SJCRH30 (cell line): ENCODE measurements at regions not wholly inside any gene's neighbourhood (a gene's known extent, or its start where the extent isn't known, plus 50 kb on each side); places are given as distances from the start of the nearest gene placed in this dataset.
A peak's percentile ranks its signal among the peaks of the same experiment; 100 is the strongest.

ENCODE experiments used
- DNase-seq, 2 experiments: peaks; one replicate each; pipeline ENCODE4 v3.0.0-alpha.2; 2015 to 2020
- H3K27ac ChIP-seq: fragments of 250-450 bp; sonication (Bioruptor Pico); 2 replicates; pipeline ENCODE4 v1.5.1; 2020; ENCODE audit warnings: mild to moderate bottlenecking, moderate library complexity
- H3K27me3 ChIP-seq: fragments of 250-450 bp; sonication (Bioruptor Pico); 2 replicates; pipeline ENCODE4 v1.5.1; 2020; ENCODE audit warnings: mild to moderate bottlenecking, moderate library complexity
- H3K36me3 ChIP-seq: fragments of 250-450 bp; sonication (Bioruptor Pico); 2 replicates; pipeline ENCODE4 v1.5.1; 2020; ENCODE audit warnings: mild to moderate bottlenecking, moderate library complexity
- H3K4me1 ChIP-seq: fragments of 250-450 bp; sonication (Bioruptor Pico); 2 replicates; pipeline ENCODE4 v1.5.1; 2020; ENCODE audit warnings: mild to moderate bottlenecking, moderate library complexity
- H3K4me3 ChIP-seq: fragments of 250-450 bp; sonication (Bioruptor Pico); 2 replicates; pipeline ENCODE4 v1.5.1; 2020; ENCODE audit warnings: mild to moderate bottlenecking, moderate library complexity
- H3K9me3 ChIP-seq: fragments of 250-450 bp; sonication (Bioruptor Pico); replicated peaks from 2 replicates; pipeline ENCODE4 v1.5.1; 2020; ENCODE audit warnings: mild to moderate bottlenecking, moderate library complexity

DNA sequence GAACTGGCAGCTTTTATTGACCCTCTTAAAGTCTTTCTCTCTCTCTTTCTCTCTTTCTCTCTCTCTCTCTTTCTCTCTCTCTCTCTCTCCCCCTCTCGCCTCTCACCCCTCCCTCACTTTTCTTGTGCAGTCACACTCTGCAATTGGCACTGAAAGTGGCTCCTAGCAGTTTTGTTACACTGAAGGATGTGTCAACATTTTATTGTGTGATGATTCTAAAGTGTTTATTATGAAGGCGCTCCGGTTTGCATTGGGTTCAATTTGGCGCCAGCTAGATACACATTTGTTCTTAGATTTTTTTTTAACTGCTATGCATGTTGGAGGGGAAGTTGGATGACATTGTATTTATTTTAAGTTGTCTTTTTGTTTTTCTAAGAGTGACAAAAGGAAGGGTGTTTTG is 64.0 kb upstream of the CHRM3 start:
- no peak for DNase-seq
- Histone ChIP-seq H3K9me3 (no peaks in the 10 kb centered on the region), H3K27ac (no peak overlapping the region), H3K36me3 (no peaks in the 10 kb centered on the region), H3K4me3 (no peak overlapping the region), H3K27me3 (no peaks in the 10 kb centered on the region), H3K4me1 (no peaks in the 10 kb centered on the region)

DNA sequence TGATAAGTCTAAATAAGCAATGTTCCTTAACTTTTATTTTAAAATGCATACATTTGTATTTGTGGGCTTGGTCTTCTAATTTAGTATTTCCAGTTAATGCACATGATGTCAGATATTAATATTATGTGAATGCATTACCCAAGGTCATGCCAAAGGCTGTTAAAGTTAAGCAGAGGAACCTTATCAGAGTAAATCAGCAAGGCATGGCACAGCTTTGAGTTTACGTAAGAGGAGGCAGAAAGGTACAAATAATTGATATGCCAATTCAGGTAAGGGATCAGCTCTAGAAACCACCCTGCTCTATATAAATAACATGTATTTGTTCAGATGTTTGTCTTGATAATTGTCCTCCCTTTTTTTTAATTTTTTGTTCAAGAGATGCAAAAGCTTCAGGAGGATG is 64.5 kb upstream of the CHRM3 start:
- Histone ChIP-seq H3K36me3 (no peaks in the 10 kb centered on the region), H3K4me1 (no peaks in the 10 kb centered on the region), H3K9me3 (no peaks in the 10 kb centered on the region), H3K27me3 (no peaks in the 10 kb centered on the region), H3K4me3 (no peak overlapping the region), H3K27ac (no peak overlapping the region)
- DNase-seq, result no peak

DNA sequence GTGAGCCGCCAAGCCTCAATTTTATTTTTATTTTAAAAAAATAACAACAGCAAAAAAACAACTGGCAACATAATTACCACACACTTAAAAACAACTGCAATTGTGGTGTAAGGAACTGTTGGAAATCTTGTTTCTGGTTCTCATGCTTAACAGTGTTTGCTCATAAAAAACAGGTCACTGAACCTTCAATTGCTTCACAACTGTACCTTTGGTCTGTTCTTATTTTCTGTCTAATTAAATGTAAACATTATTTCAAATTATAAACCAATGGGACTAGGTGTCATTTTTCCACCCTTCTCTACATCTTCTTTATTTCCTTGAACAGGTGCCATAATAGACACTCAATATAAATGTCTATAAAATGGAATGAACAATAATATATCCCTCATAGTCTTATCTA is 68.4 kb upstream of the CHRM3 start:
- no peaks in the 10 kb centered on the region for H3K27me3 ChIP-seq
- no peaks in the 10 kb centered on the region for H3K4me1 ChIP-seq
- H3K9me3 ChIP-seq, result no peaks in the 10 kb centered on the region
- DNase-seq, result no peak
- no peak overlapping the region for H3K4me3 ChIP-seq
- H3K36me3 ChIP-seq, result no peaks in the 10 kb centered on the region
- H3K27ac ChIP-seq, result no peak overlapping the region

DNA sequence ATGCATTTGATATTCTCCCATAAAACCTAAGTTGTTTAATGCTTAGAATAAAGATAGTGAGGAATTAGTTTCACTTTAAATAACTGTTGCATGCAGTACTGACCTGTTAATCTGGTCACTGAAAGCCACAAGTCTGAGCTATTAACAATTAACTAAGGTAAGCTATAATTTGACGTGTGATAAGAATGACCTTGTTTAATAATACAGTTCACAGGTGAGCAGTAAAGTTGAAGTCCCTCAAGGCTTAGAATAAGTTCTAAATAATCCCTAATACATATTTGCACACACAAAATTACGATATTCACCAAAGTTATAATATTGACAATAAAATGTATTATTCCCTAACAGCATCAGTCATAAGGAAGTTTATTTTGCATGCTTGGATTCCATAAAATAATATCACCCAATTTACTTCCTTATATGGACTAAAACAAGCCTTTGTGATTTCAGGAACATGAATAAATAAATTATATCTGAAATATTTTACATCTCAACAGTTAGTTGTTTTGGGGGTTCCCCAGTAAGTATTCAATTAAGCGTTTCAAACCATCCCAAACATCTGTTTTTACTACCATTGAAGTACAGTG is 70.6 kb upstream of the CHRM3 start:
- no peaks in the 10 kb centered on the region for H3K9me3 ChIP-seq
- no peaks in the 10 kb centered on the region for H3K4me1 ChIP-seq
- H3K27ac ChIP-seq, result no peak overlapping the region
- no peaks in the 10 kb centered on the region for H3K27me3 ChIP-seq
- no peak for DNase-seq
- no peak overlapping the region for H3K4me3 ChIP-seq
- H3K36me3 ChIP-seq, result no peaks in the 10 kb centered on the region

DNA sequence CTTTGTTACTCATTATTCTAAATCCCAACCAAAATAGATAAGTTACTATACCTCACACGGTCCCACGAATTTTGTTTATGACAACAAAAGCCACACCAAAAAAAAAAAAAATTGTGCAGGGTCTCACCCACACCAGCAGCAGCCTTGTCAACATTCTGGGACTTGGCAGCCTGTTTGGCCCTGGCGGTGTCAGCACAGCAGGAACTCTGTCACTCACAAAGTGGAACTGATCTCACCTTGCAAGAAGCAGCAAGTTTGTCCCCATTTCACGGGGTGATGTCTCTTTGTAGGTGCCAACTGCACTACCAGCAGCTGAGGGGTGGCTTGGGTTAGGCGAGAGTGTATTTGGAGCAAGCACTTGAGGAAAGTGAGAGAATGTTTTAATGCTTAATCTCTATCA is 75.0 kb upstream of the CHRM3 start:
- Histone ChIP-seq H3K4me1 (no peaks in the 10 kb centered on the region), H3K4me3 (no peak overlapping the region), H3K36me3 (no peaks in the 10 kb centered on the region), H3K27me3 (no peaks in the 10 kb centered on the region), H3K9me3 (no peaks in the 10 kb centered on the region), H3K27ac (no peak overlapping the region)
- DNase-seq, result no peak

DNA sequence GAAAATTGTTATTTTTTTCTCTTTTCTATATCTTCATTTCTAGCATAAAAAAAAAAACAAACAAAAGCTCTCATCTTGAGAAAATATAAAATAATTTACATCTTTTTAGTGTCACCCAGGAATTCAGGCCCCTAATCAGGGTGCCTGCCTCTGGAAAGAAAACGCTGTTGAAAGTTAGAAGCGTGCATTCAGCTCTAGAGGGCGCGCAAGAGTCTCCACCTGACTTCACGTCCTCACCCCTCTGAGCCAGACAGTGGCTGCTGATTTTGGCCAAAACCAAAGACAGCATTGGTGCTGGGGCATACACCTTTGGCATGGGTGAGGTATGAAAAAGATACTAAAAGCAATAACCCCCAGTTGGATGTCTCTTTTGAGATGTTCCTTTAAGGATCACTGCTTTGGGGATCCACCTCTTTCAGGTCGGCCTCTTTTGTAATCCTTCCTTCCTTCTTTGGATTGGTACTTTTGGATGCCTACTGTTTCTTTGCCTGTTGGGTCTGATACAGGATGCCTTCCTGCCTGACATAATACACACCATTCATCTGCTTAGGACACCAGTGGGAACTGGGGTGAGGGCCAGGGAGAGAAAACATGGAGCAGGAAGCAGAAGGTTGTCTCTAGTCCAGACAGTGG is 77.6 kb upstream of the CHRM3 start:
- Histone ChIP-seq H3K27me3 (no peaks in the 10 kb centered on the region), H3K4me3 (no peak overlapping the region), H3K4me1 (no peaks in the 10 kb centered on the region), H3K36me3 (no peaks in the 10 kb centered on the region), H3K27ac (no peak overlapping the region), H3K9me3 (no peaks in the 10 kb centered on the region)
- peak; percentile 3 to 25 for DNase-seq

DNA sequence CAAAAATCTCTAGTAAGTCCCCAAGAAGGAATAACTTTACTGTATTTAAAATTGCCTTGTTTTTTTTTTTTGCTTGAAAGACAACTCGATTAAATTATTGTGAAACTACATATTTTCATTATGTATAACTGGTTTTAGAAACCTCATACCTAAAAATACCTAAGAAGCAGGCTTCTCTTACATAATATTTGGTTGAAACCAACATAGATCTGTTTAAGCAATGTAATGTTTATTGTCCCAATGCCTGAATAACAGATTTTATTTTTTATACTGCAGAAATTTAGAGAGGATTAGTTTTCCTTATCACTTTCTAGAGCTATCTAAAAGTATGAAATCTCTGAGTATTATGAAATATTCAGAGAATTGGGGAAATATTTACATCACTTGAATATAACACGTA is 78.5 kb upstream of the CHRM3 start:
- H3K4me1 ChIP-seq, result no peaks in the 10 kb centered on the region
- H3K36me3 ChIP-seq, result no peaks in the 10 kb centered on the region
- H3K27me3 ChIP-seq, result no peaks in the 10 kb centered on the region
- no peak for DNase-seq
- H3K27ac ChIP-seq, result no peak overlapping the region
- no peak overlapping the region for H3K4me3 ChIP-seq
- H3K9me3 ChIP-seq, result no peaks in the 10 kb centered on the region

DNA sequence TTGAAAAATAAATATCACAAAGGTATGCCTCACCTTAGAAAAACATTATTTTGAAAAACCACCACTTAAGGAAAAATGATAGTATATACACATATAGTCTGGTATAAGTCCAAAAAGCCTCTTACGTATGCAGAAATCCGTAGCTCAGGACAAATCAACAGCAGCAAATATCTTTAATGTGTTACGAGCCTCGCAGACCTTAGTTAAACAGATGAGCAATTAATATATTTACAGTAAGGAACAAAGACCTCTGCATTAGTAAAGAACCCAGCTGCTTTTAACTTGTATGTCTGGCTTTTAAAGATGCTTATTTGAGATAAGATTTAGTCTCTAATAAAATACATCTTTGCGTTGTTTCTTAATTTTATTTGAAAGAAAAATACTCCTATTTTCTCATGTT is 79.9 kb upstream of the CHRM3 start:
- DNase-seq, result no peak
- no peak overlapping the region for H3K27ac ChIP-seq
- no peak overlapping the region for H3K4me3 ChIP-seq
- no peaks in the 10 kb centered on the region for H3K4me1 ChIP-seq
- no peaks in the 10 kb centered on the region for H3K27me3 ChIP-seq
- H3K9me3 ChIP-seq, result no peaks in the 10 kb centered on the region
- H3K36me3 ChIP-seq, result no peaks in the 10 kb centered on the region

DNA sequence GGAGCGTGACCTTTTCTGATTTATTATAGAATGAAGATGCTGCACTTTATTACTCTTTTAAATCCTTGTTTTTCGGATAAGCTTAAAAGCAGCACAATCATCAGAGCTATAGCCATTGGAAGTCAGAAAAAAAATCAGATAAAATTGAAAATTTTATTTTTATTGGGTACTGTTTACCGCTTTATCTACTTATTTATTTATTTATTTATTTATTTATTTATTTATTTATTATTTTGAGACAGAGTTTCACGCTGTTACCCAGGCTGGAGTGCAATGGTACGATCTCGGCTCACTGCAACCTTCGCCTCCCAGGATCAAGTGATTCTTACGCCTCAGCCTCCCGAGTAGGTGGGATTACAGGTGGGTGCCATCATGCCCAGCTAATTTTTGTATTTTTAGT is 83.1 kb upstream of the CHRM3 start:
- no peaks in the 10 kb centered on the region for H3K27me3 ChIP-seq
- H3K9me3 ChIP-seq, result no peaks in the 10 kb centered on the region
- no peak overlapping the region for H3K4me3 ChIP-seq

DNA sequence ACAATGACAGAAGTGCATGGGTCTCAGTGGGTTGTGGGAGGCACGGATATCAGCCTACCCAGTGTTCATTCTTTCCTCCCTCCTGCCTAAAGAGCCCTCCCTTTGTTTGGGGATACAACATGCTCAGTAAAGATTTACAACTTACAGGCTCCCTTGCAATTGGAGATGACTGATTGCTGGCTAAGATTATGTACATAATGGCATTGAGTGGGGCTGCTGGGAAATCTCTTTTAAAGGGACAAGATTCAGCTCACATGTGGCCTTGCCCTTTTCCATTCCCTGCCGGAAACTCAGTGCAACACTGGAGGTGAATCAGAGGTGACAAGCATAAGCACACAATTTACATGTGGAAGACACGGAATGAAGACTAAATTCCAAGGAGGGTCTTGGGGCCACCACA is 83.7 kb upstream of the CHRM3 start:
- Histone ChIP-seq H3K36me3 (no peaks in the 10 kb centered on the region), H3K27me3 (no peaks in the 10 kb centered on the region), H3K9me3 (no peaks in the 10 kb centered on the region), H3K27ac (no peak overlapping the region), H3K4me1 (no peaks in the 10 kb centered on the region), H3K4me3 (no peak overlapping the region)
- DNase-seq, result no peak

More for the DNA sequence above, 83.1 kb upstream of the CHRM3 start:
- no peak for DNase-seq
- Histone ChIP-seq H3K36me3 (no peaks in the 10 kb centered on the region), H3K4me1 (no peaks in the 10 kb centered on the region), H3K27ac (no peak overlapping the region)

DNA sequence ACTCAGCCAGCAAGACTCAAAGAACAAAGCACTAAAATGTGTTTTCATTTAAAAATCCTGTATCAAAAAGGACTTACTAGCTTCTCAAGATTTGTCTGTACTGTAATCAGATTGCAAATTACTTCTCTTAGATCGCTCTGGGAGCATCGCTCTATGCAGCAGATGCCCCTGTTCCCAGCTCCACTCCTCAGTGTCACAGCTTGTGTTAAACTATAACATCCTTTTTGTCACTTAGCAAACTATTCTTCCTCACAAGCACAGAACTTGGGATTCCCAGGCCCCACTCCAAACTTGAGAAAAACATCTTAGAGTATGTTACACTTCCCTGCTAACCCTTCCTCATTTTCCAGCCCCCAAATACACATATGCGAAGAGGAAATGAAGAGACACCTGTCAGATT is 85.1 kb upstream of the CHRM3 start:
- H3K4me1 ChIP-seq, result no peaks in the 10 kb centered on the region
- H3K9me3 ChIP-seq, result no peaks in the 10 kb centered on the region
- no peaks in the 10 kb centered on the region for H3K36me3 ChIP-seq
- no peak for DNase-seq
- H3K4me3 ChIP-seq, result no peak overlapping the region
- no peaks in the 10 kb centered on the region for H3K27me3 ChIP-seq
- no peak overlapping the region for H3K27ac ChIP-seq

DNA sequence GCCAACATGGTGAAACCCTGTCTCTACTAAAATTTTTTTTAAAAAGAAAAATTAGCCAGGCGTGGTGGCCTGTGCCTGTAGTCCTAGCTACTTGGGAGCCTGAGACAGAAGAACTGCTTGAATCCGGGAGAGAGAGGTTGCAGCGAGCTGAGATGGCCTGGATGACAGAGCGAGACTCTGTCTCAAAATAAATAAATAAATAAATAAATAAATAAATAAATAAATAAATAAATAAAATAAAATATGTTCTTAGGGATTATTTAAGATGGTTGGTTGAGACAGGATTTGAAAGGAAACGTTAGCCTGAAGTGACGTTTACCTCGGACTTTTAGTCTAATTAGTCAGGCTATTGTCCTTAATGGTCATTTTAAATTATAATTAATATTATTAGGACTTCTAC is 88.5 kb upstream of the CHRM3 start:
- Histone ChIP-seq H3K9me3 (no peaks in the 10 kb centered on the region), H3K27me3 (no peaks in the 10 kb centered on the region), H3K36me3 (no peaks in the 10 kb centered on the region), H3K4me3 (no peak overlapping the region), H3K27ac (no peak overlapping the region), H3K4me1 (no peaks in the 10 kb centered on the region)
- no peak for DNase-seq

DNA sequence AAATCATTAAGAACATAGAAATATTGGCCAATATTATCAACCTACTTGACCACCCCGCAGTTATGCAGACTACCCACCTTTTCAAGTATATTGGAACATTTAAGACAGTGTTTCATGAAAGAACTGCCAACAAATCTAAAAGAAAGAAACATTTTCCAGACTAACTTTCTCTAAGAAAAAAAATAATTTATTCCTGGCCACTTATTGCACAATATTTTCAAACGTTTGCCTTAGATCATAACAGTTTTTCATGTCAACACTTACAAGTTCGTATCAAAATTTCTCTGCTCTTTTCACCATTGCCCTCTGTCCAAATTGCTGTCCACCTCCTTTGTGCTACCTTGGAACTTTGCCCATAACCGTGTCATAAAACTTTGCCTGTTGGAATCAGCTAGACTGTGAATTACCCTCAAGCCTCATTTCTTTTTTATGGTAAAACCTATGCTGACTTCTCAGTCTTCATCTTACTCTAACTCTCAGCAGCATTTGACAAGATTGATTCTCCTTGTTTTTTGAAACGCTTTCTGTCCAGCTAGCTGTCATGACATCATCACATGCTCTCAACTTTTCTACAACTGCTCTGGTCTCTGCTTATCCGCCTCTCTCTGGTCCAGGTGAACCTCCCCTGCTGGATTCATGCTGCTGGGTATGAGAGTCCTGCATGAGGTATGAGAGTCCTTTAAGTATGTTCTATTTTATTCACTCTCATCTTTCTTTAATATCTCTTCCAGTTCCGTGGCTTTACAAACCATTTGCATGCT is 92.8 kb upstream of the CHRM3 start:
- no peaks in the 10 kb centered on the region for H3K9me3 ChIP-seq
- H3K36me3 ChIP-seq, result no peaks in the 10 kb centered on the region
- peak in 1 of 2 experiments; percentile 4 for DNase-seq
- H3K27ac ChIP-seq, result no peak overlapping the region
- no peaks in the 10 kb centered on the region for H3K4me1 ChIP-seq
- no peak overlapping the region for H3K4me3 ChIP-seq
- H3K27me3 ChIP-seq, result no peaks in the 10 kb centered on the region

DNA sequence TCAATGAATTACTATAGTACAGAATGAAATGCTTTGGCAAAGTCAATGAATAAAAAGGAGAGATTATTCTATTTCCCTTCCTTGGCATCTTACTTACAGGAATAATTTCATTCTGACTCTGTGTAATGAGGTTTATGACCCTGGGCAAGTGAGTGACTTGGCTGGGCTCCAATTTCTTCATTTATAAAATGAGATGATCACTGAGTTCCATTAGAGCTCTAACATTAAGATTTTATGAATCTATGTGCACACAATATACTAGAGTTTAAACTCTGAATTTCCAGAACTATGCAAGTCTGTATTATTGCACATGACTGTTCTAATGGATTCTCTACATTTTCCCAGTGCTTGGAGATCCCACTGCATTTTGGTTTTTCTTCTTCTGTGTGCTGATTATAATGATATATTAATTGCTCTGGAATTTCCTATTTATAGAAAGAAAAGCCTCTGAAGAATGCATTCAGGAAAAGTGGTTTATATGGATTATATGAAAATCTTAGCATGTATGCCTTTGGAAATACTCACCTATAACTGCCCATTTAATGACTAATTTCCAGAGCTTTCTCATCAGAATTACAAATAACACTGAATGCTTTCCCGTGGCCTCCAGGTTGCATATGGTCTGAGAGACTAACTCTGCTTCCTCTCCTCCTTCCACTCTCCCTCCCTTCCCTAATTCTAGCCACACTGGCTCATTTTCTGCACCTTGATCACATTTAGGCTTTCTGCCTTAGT is 97.4 kb upstream of the CHRM3 start:
- H3K27me3 ChIP-seq, result no peaks in the 10 kb centered on the region
- no peak for DNase-seq

DNA sequence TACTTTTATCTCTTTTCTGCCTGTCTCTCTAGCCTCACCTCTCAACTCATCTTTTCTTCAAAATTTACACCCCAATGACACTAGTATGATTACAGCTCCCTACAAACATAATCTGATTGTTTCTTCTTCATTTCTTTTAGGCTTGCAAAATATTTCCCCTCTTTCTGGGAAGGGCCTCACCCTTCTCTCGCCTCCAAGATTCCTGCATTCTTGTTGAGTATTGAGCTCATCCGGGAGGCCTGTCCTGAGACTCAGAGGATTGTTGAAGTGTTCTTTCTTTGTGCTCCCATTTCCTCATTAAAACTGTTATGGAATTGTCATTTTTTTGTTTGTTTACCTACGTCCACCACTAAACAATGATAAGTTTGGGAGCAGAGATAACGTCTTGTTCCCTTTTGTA is 99.1 kb upstream of the CHRM3 start:
- Histone ChIP-seq H3K27ac (no peak overlapping the region), H3K9me3 (no peaks in the 10 kb centered on the region), H3K4me3 (no peak overlapping the region), H3K4me1 (no peaks in the 10 kb centered on the region), H3K27me3 (no peaks in the 10 kb centered on the region), H3K36me3 (no peaks in the 10 kb centered on the region)
- no peak for DNase-seq

More for the DNA sequence above, 97.4 kb upstream of the CHRM3 start:
- H3K4me3 ChIP-seq, result no peak overlapping the region
- no peak overlapping the region for H3K27ac ChIP-seq
- H3K9me3 ChIP-seq, result no peaks in the 10 kb centered on the region
- H3K4me1 ChIP-seq, result no peaks in the 10 kb centered on the region
- no peaks in the 10 kb centered on the region for H3K36me3 ChIP-seq
